HepG2 (cell line): ENCODE measurements at regions not wholly inside any gene's neighbourhood (a gene's known extent, or its start where the extent isn't known, plus 50 kb on each side); places are given as distances from the start of the nearest gene placed in this dataset.

Experiments
- ATAC-seq: fragments of 200-7000 bp; cut with Tn5 transposase; 3 replicates; pipeline ENCODE4 v1.9.1; 2020; ENCODE audit warnings: mild to moderate bottlenecking, moderate library complexity
- BruUV-seq: library from RNA; stranded (reverse); fragments of 400-500 nt; replicated peaks from 2 replicates; lab custom pipeline; 2021; lab: Mats Ljungman, UMichigan
- CTCF ChIA-PET: fragments of 300-600 bp; formaldehyde crosslinking; extraction: SDS; loops from one replicate; lab custom pipeline; 2021; ENCODE audit warnings: low total read pairs, inconsistent platforms, low intra/inter-chr PET ratio; lab: Yijun Ruan, JAX
- POLR2A ChIA-PET: fragments of 350-600 bp; sonication (Branson Sonifier 250); formaldehyde crosslinking; loops from one replicate; lab custom pipeline; 2020; ENCODE audit warnings: antibody characterized with exemption, inconsistent platforms; lab: Yijun Ruan, JAX
- DNase-seq: peaks from one replicate; pipeline ENCODE4 v3.0.0-alpha.2; 2015; ENCODE audit warnings: low spot score
- FAIRE-seq: peaks from 3 replicates; lab custom pipeline; 2011; peaks lifted over from hg19 to GRCh38; lab: Jason Lieb, UNC
- H2AFZ ChIP-seq: one replicate; pipeline ENCODE4 v1.6.1; 2011; ENCODE audit warnings: low read length, inconsistent platforms
- H3K27ac ChIP-seq: fragments of 300-600 bp; 3 replicates; pipeline ENCODE4 v1.8.0; 2011; ENCODE audit warnings: mixed run types, mild to moderate bottlenecking, mixed read lengths, low read length, inconsistent platforms; ENCODE audit not compliant: insufficient read depth; ENCODE audit errors: extremely low read length
- H3K27me3 ChIP-seq, 2 experiments: fragments of 200-600 bp in 1 of 2; 2 replicates in 1 of 2; 3 replicates in 1 of 2; pipeline versions ENCODE4 v1.6.0 to v1.8.0; 2011; ENCODE audit warnings: low read length in 2 of 2, mild to moderate bottlenecking in 2 of 2, moderate library complexity in 2 of 2, inconsistent platforms in 1 of 2; ENCODE audit not compliant: insufficient read depth in 2 of 2, control insufficient read depth in 1 of 2
- H3K36me3 ChIP-seq, 2 experiments: fragments of 200-600 bp in 1 of 2; replicated peaks in 1 of 2; 2 replicates in 1 of 2; 3 replicates in 1 of 2; pipeline versions ENCODE4 v1.5.1 to v1.8.0; 2011; ENCODE audit warnings: low read length in 2 of 2, inconsistent platforms in 1 of 2; ENCODE audit not compliant: insufficient read depth in 2 of 2, control insufficient read depth in 1 of 2
- H3K4me1 ChIP-seq: 2 replicates; pipeline ENCODE4 v1.5.1; 2012; ENCODE audit warnings: low read length, inconsistent platforms; ENCODE audit not compliant: insufficient read depth
- H3K4me2 ChIP-seq: 2 replicates; pipeline ENCODE4 v1.6.0; 2011; ENCODE audit warnings: low read depth, low read length, inconsistent platforms
- H3K4me3 ChIP-seq, 3 experiments: fragments of 200-600 bp in 1 of 3; sonication (generic), shearing (Covaris generic) in 1 of 3; replicated peaks in 1 of 3; 2 replicates each; pipeline ENCODE4 v1.5.1; 2011 to 2016; ENCODE audit warnings: low read length in 3 of 3, inconsistent platforms in 2 of 3, low read depth in 2 of 3, mild to moderate bottlenecking in 2 of 3, control low read depth in 1 of 3, mixed read lengths in 1 of 3; ENCODE audit not compliant: insufficient read depth in 1 of 3
- H3K79me2 ChIP-seq: one replicate; pipeline ENCODE4 v1.6.1; 2011; ENCODE audit warnings: low read length, inconsistent platforms; ENCODE audit not compliant: insufficient read depth
- H3K9ac ChIP-seq: 2 replicates; pipeline ENCODE4 v1.6.0; 2011; ENCODE audit warnings: mild to moderate bottlenecking, low read depth, low read length, inconsistent platforms; ENCODE audit not compliant: insufficient read depth
- H3K9me3 ChIP-seq: 2 replicates; pipeline ENCODE4 v1.5.1; 2012; ENCODE audit warnings: mild to moderate bottlenecking, low read length
- H4K20me1 ChIP-seq: 2 replicates; pipeline ENCODE4 v1.6.0; 2011; ENCODE audit warnings: inconsistent platforms, mild to moderate bottlenecking, low read length, moderate library complexity; ENCODE audit not compliant: insufficient read depth
- ATRX ChIP-seq: sonication (generic); formaldehyde crosslinking; IDR thresholded peaks from 2 replicates; pipeline ENCODE4 v1.4.0; 2020; ENCODE audit warnings: missing genetic modification reagents, borderline replicate concordance
- DMAP1 ChIP-seq: IDR thresholded peaks from 2 replicates; pipeline ENCODE4 v1.6.1; 2016
- GABPB1 ChIP-seq: IDR thresholded peaks from 2 replicates; pipeline ENCODE4 v1.6.1; 2016; ENCODE audit warnings: mild to moderate bottlenecking, missing genetic modification reagents, moderate library complexity, missing compliant biosample characterization
- GLI4 ChIP-seq: sonication (generic); formaldehyde crosslinking; IDR thresholded peaks from 2 replicates; pipeline ENCODE4 v1.5.1; 2020; ENCODE audit warnings: missing genetic modification reagents, mild to moderate bottlenecking, moderate library complexity, borderline replicate concordance
- JARID2 ChIP-seq: sonication (generic); formaldehyde crosslinking; IDR thresholded peaks from 2 replicates; pipeline ENCODE4 v1.8.1; 2023; ENCODE audit warnings: missing genetic modification reagents, inconsistent platforms; ENCODE audit not compliant: insufficient replicate concordance
- MATR3 ChIP-seq: sonication (generic); formaldehyde crosslinking; IDR thresholded peaks from 2 replicates; pipeline ENCODE4 v1.4.0; 2020; ENCODE audit warnings: missing genetic modification reagents
- NFKB2 ChIP-seq: sonication (generic); formaldehyde crosslinking; IDR thresholded peaks from 2 replicates; pipeline ENCODE4 v1.4.0; 2020; ENCODE audit warnings: missing genetic modification reagents, borderline replicate concordance
- RBM39 ChIP-seq: fragments of 200-400 bp; formaldehyde crosslinking; IDR thresholded peaks from one replicate; pipeline ENCODE4 v1.6.1; 2018; ENCODE audit warnings: antibody characterized with exemption, mild to moderate bottlenecking, low read depth, low read length; ENCODE audit not compliant: poor library complexity, severe bottlenecking
- SAP130 ChIP-seq: IDR thresholded peaks from 2 replicates; pipeline ENCODE4 v1.6.1; 2016; ENCODE audit warnings: low read depth
- ZNF121 ChIP-seq: sonication (generic); formaldehyde crosslinking; IDR thresholded peaks from 2 replicates; pipeline ENCODE4 v1.5.0; 2020; ENCODE audit warnings: mild to moderate bottlenecking, missing genetic modification reagents
- ZNF30 ChIP-seq: sonication (generic); formaldehyde crosslinking; IDR thresholded peaks from 2 replicates; pipeline ENCODE4 v1.5.0; 2020; ENCODE audit warnings: mild to moderate bottlenecking, missing genetic modification reagents
- ZNF510 ChIP-seq: sonication (generic); formaldehyde crosslinking; IDR thresholded peaks from 2 replicates; pipeline ENCODE4 v1.4.0; 2020; ENCODE audit warnings: low read depth, mild to moderate bottlenecking, missing genetic modification reagents
- ZNF788 ChIP-seq: sonication (generic); formaldehyde crosslinking; IDR thresholded peaks from 2 replicates; pipeline ENCODE4 v1.5.0; 2020; ENCODE audit warnings: mild to moderate bottlenecking, missing genetic modification reagents, borderline replicate concordance
- ZSCAN20 ChIP-seq: sonication (generic); formaldehyde crosslinking; IDR thresholded peaks from 2 replicates; pipeline ENCODE4 v1.4.0; 2020; ENCODE audit warnings: missing genetic modification reagents, mild to moderate bottlenecking, borderline replicate concordance
- WGBS: methylation state at CpG from one replicate; pipeline ENCODE4 v1.1.6; 2017; ENCODE audit warnings: low lambda C conversion rate; 5-methylcytosine and 5-hydroxymethylcytosine counted together
- in situ Hi-C: cut with HindIII; loops from 2 replicates; pipeline ENCODE4 v1.10.0; 2017; ENCODE audit warnings: low pct_unique_long_range_greater_than_20kb; ENCODE audit not compliant: extremely low pct_ligation_motif_present
- intact Hi-C: fragments of 100-400 bp; cut with micrococcal nuclease; formaldehyde crosslinking; loops from one replicate; pipeline ENCODE4 v1.10.0; 2022; ENCODE audit not compliant: unreplicated experiment
- TF ChIP-seq, protein P1 (sequence below): sonication (generic); formaldehyde crosslinking; IDR thresholded peaks from 2 replicates; pipeline ENCODE4 v1.4.0; 2020; ENCODE audit warnings: missing genetic modification reagents, mild to moderate bottlenecking, borderline replicate concordance
- TF ChIP-seq, protein P2 (sequence below): sonication (generic); formaldehyde crosslinking; IDR thresholded peaks from 2 replicates; pipeline ENCODE4 v1.5.1; 2020; ENCODE audit warnings: mild to moderate bottlenecking, missing genetic modification reagents, borderline replicate concordance
- TF ChIP-seq, protein P3 (sequence below): sonication (generic); formaldehyde crosslinking; IDR thresholded peaks from 2 replicates; pipeline ENCODE4 v1.5.1; 2020; ENCODE audit warnings: mild to moderate bottlenecking, missing genetic modification reagents, moderate library complexity
- TF ChIP-seq, protein P4 (sequence below): sonication (generic); formaldehyde crosslinking; IDR thresholded peaks from 2 replicates; pipeline ENCODE4 v1.5.1; 2020; ENCODE audit warnings: missing genetic modification reagents, mild to moderate bottlenecking, borderline replicate concordance
- TF ChIP-seq, protein P5 (sequence below): sonication (generic); formaldehyde crosslinking; IDR thresholded peaks from 2 replicates; pipeline ENCODE4 v1.4.0; 2020; ENCODE audit warnings: missing genetic modification reagents

DNA sequence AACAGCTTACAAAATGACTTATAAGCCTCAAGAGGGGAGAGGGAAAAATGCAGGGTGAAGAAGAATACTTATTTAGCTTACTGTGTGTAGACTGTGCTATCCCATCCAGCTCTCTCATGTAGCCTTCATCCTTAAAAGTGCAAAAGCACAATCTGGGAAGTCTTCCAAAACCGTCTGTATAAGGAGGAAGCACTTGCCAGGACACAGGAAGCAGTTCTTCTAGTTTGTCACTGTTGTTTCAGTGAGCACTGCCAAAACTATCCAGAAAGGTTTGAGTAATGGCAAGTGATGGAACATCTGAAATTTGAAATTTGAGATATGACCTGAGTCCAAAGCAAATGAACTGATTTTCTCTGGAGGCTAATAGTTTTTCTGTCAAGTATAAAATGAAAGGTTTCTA is 140.8 kb upstream of the ISL1 start:
- H3K9ac ChIP-seq: no peak overlapping the region
- TF ChIP-seq ZNF30 (CRISPR knock-in tag): no peak
- no peak for TF ChIP-seq ZNF510 (CRISPR knock-in tag)
- TF ChIP-seq ZSCAN20: no peak
- TF ChIP-seq MATR3: no peak
- TF ChIP-seq JARID2 (CRISPR knock-in tag): no peak
- no peak for TF ChIP-seq DMAP1
- TF ChIP-seq, protein P1, sequence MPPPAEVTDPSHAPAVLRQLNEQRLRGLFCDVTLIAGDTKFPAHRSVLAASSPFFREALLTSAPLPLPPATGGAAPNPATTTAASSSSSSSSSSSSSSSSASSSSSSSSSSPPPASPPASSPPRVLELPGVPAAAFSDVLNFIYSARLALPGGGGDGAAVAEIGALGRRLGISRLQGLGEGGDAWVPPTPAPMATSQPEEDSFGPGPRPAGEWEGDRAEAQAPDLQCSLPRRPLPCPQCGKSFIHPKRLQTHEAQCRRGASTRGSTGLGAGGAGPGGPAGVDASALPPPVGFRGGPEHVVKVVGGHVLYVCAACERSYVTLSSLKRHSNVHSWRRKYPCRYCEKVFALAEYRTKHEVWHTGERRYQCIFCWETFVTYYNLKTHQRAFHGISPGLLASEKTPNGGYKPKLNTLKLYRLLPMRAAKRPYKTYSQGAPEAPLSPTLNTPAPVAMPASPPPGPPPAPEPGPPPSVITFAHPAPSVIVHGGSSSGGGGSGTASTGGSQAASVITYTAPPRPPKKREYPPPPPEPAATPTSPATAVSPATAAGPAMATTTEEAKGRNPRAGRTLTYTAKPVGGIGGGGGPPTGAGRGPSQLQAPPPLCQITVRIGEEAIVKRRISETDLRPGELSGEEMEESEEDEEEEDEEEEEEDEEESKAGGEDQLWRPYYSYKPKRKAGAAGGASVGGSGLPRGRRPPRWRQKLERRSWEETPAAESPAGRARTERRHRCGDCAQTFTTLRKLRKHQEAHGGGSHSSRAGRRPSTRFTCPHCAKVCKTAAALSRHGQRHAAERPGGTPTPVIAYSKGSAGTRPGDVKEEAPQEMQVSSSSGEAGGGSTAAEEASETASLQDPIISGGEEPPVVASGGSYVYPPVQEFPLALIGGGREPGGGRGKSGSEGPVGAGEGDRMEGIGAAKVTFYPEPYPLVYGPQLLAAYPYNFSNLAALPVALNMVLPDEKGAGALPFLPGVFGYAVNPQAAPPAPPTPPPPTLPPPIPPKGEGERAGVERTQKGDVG (CRISPR knock-in tag): no peak
- no peak for TF ChIP-seq ATRX (CRISPR knock-in tag)
- TF ChIP-seq, protein P2, sequence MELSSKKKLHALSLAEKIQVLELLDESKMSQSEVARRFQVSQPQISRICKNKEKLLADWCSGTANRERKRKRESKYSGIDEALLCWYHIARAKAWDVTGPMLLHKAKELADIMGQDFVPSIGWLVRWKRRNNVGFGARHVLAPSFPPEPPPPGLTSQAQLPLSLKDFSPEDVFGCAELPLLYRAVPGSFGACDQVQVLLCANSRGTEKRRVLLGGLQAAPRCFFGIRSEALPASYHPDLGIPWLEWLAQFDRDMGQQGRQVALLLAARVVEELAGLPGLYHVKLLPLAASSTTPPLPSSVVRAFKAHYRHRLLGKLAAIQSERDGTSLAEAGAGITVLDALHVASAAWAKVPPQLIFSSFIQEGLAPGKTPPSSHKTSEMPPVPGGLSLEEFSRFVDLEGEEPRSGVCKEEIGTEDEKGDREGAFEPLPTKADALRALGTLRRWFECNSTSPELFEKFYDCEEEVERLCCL: no peak
- no peak for TF ChIP-seq GABPB1
- TF ChIP-seq, protein P3, sequence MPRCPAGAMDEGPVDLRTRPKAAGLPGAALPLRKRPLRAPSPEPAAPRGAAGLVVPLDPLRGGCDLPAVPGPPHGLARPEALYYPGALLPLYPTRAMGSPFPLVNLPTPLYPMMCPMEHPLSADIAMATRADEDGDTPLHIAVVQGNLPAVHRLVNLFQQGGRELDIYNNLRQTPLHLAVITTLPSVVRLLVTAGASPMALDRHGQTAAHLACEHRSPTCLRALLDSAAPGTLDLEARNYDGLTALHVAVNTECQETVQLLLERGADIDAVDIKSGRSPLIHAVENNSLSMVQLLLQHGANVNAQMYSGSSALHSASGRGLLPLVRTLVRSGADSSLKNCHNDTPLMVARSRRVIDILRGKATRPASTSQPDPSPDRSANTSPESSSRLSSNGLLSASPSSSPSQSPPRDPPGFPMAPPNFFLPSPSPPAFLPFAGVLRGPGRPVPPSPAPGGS (CRISPR knock-in tag): no peak
- TF ChIP-seq, protein P4, sequence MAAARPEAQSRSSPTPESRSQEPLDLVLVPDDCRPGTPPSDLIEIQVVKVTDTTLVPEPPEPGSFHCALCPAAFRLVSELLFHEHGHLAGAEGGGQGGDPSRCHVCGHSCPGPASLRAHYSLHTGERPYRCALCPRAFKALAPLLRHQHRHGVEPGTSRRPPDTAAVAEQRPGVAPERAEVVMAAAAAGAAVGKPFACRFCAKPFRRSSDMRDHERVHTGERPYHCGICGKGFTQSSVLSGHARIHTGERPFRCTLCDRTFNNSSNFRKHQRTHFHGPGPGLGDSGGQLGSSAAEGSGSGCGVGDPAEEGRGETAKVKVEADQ (CRISPR knock-in tag): no peak
- TF ChIP-seq SAP130 (CRISPR knock-in tag): no peak
- TF ChIP-seq ZNF788 (CRISPR knock-in tag): no peak
- no peak for TF ChIP-seq RBM39
- no peak for TF ChIP-seq ZNF121 (CRISPR knock-in tag)
- TF ChIP-seq, protein P5, sequence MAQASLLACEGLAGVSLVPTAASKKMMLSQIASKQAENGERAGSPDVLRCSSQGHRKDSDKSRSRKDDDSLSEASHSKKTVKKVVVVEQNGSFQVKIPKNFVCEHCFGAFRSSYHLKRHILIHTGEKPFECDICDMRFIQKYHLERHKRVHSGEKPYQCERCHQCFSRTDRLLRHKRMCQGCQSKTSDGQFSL (CRISPR knock-in tag): no peak
- no peak for TF ChIP-seq NFKB2 (CRISPR knock-in tag)
- no peak for TF ChIP-seq GLI4 (CRISPR knock-in tag)

More for the DNA sequence above, 140.8 kb upstream of the ISL1 start:
- no peak for ATAC-seq
- Histone ChIP-seq H3K27me3 (no peaks in the 10 kb centered on the region), H2AFZ (no peak overlapping the region), H3K79me2 (no peaks in the 10 kb centered on the region), H3K4me2 (no peak overlapping the region), H3K4me1 (no peaks in the 10 kb centered on the region), H3K4me3 (no peak overlapping the region), H3K36me3 (no peaks in the 10 kb centered on the region), H3K9me3 (no peaks in the 10 kb centered on the region), H3K27ac (no peak overlapping the region), H4K20me1 (no peaks in the 10 kb centered on the region)
- no TSS peak for BruUV-seq
- ChIA-PET CTCF (no interaction called here), POLR2A (no interaction called here)
- in situ Hi-C loops (no loop called here), intact Hi-C loops (no loop called here)
- FAIRE-seq: no peak
- 0% methylated on average over 1 of the region's 1 CpG for WGBS
- DNase-seq: no peak
